GM12878 (cell line): ENCODE measurements at regions not wholly inside any gene's neighbourhood (a gene's known extent, or its start where the extent isn't known, plus 50 kb on each side); places are given as distances from the start of the nearest gene placed in this dataset.

Experiments
- ATAC-seq: fragments of 200-7000 bp; cut with Tn5 transposase; 3 replicates; pipeline ENCODE4 v1.9.1; 2020; ENCODE audit warnings: mild to moderate bottlenecking, moderate library complexity
- BruUV-seq: library from RNA; stranded (reverse); fragments of 400-500 nt; replicated peaks from 2 replicates; lab custom pipeline; 2021; lab: Mats Ljungman, UMichigan
- CTCF ChIA-PET: fragments of 300-600 bp; sonication (Branson Sonifier 250); formaldehyde crosslinking; extraction: SDS; loops from one replicate; lab custom pipeline; 2021; ENCODE audit warnings: inconsistent platforms; lab: Yijun Ruan, JAX
- POLR2A ChIA-PET: fragments of 350-600 bp; formaldehyde crosslinking; extraction: SDS; loops from one replicate; lab custom pipeline; 2021; ENCODE audit warnings: inconsistent platforms; lab: Charles Lee
- RAD21 ChIA-PET: fragments of 300-600 bp; sonication (Branson Sonifier 250); formaldehyde crosslinking; loops from one replicate; lab custom pipeline; 2023; ENCODE audit warnings: antibody characterized with exemption; ENCODE audit not compliant: unreplicated experiment; lab: Charles Lee
- SMC1A ChIA-PET: fragments of 300-600 bp; sonication (Branson Sonifier 250); formaldehyde crosslinking; loops from one replicate; lab custom pipeline; 2023; ENCODE audit not compliant: unreplicated experiment, uncharacterized antibody; lab: Charles Lee
- DNase-seq: peaks from one replicate; pipeline ENCODE4 v3.0.0-alpha.2; 2011; ENCODE audit warnings: low read depth, low spot score
- FAIRE-seq: peaks from 3 replicates; lab custom pipeline; 2011; peaks lifted over from hg19 to GRCh38; lab: Jason Lieb, UNC
- H2AFZ ChIP-seq: 2 replicates; pipeline ENCODE4 v1.6.0; 2011; ENCODE audit warnings: low read depth, low read length, control low read depth; ENCODE audit not compliant: control insufficient read depth
- H3K27ac ChIP-seq: 2 replicates; pipeline ENCODE4 v1.5.1; 2011; ENCODE audit warnings: control low read depth; ENCODE audit not compliant: control insufficient read depth, insufficient read depth
- H3K27me3 ChIP-seq, 2 experiments: replicated peaks in 1 of 2; 2 replicates each; pipeline versions ENCODE4 v1.6.0 to v1.6.1; 2011; ENCODE audit warnings: low read length in 1 of 2; ENCODE audit not compliant: control insufficient read depth in 2 of 2, insufficient read depth in 2 of 2
- H3K36me3 ChIP-seq, 2 experiments: 2 replicates each; pipeline ENCODE4 v1.5.1; 2011; ENCODE audit warnings: low read length in 1 of 2; ENCODE audit not compliant: control insufficient read depth in 2 of 2, insufficient read depth in 2 of 2
- H3K4me1 ChIP-seq: 2 replicates; pipeline ENCODE4 v1.6.1; 2011; ENCODE audit warnings: mild to moderate bottlenecking, low read length, moderate library complexity, mixed read lengths; ENCODE audit not compliant: control insufficient read depth, insufficient read depth
- H3K4me2 ChIP-seq: 2 replicates; pipeline ENCODE4 v1.6.0; 2011; ENCODE audit warnings: control low read depth; ENCODE audit not compliant: control insufficient read depth, insufficient read depth
- H3K4me3 ChIP-seq: fragments of 200-600 bp; sonication (generic); 2 replicates; pipeline ENCODE4 v1.5.1; 2016
- H3K79me2 ChIP-seq: 2 replicates; pipeline ENCODE4 v1.6.0; 2011; ENCODE audit warnings: low read length; ENCODE audit not compliant: control insufficient read depth, insufficient read depth
- H3K9ac ChIP-seq: 2 replicates; pipeline ENCODE4 v1.8.0; 2011; ENCODE audit warnings: low read length, control low read depth, mixed read lengths; ENCODE audit not compliant: control insufficient read depth, insufficient read depth
- H3K9me3 ChIP-seq: replicated peaks from 3 replicates; pipeline ENCODE4 v1.5.1; 2011; ENCODE audit warnings: mild to moderate bottlenecking, low read length; ENCODE audit not compliant: control insufficient read depth, insufficient read depth
- H4K20me1 ChIP-seq: 2 replicates; pipeline ENCODE4 v1.6.0; 2011; ENCODE audit not compliant: control insufficient read depth, insufficient read depth
- ATF7 ChIP-seq: fragments of 450-650 bp; IDR thresholded peaks from 2 replicates; pipeline ENCODE4 v1.6.1; 2016; ENCODE audit warnings: low read depth, mild to moderate bottlenecking
- BHLHE40 ChIP-seq, 2 experiments: fragments of 450-650 bp in 1 of 2; IDR thresholded peaks; 2 replicates each; pipeline ENCODE4 v1.6.1; 2011 to 2017; ENCODE audit warnings: low read depth in 2 of 2, borderline replicate concordance in 1 of 2, improper control_type of control experiment in 1 of 2, low read length in 1 of 2, mild to moderate bottlenecking in 1 of 2
- CBX3 ChIP-seq: fragments of 200-600 bp; sonication (generic); IDR thresholded peaks from 2 replicates; pipeline ENCODE4 v1.6.1; 2016; ENCODE audit warnings: low read depth, borderline replicate concordance
- CEBPB ChIP-seq, 2 experiments: fragments of 150-350 bp in 1 of 2; IDR thresholded peaks; 2 replicates each; pipeline ENCODE4 v1.6.1; 2012 to 2014; ENCODE audit warnings: low read depth in 2 of 2, low read length in 2 of 2, borderline replicate concordance in 1 of 2, inconsistent platforms in 1 of 2
- ELK1 ChIP-seq: IDR thresholded peaks from 2 replicates; pipeline ENCODE4 v1.6.1; 2012; ENCODE audit warnings: low read depth, low read length, improper control_type of control experiment
- KLF5 ChIP-seq: fragments of 450-650 bp; IDR thresholded peaks from 2 replicates; pipeline ENCODE4 v1.6.1; 2014; ENCODE audit warnings: mild to moderate bottlenecking; ENCODE audit not compliant: partially characterized antibody
- NFYB ChIP-seq: IDR thresholded peaks from 2 replicates; pipeline ENCODE4 v1.6.1; 2011; ENCODE audit warnings: low read depth, mild to moderate bottlenecking, low read length, improper control_type of control experiment, moderate library complexity; ENCODE audit not compliant: insufficient read depth
- NR2C2 ChIP-seq: IDR thresholded peaks from 2 replicates; pipeline ENCODE4 v1.6.1; 2011; ENCODE audit warnings: borderline replicate concordance, low read depth; ENCODE audit not compliant: control insufficient read depth, insufficient read length
- NR2F1 ChIP-seq: fragments of 450-650 bp; conservative IDR thresholded peaks from 2 replicates; pipeline ENCODE4 v1.6.1; 2017; ENCODE audit warnings: mild to moderate bottlenecking
- PKNOX1 ChIP-seq: fragments of 450-650 bp; IDR thresholded peaks from 2 replicates; pipeline ENCODE4 v1.6.1; 2016; ENCODE audit warnings: mild to moderate bottlenecking
- WGBS: methylation state at CpG from one replicate; pipeline ENCODE4 v1.1.6; 2016; ENCODE audit warnings: low lambda C conversion rate; ENCODE audit not compliant: insufficient replicate concordance, insufficient coverage; ENCODE audit errors: missing lambda C conversion rate; 5-methylcytosine and 5-hydroxymethylcytosine counted together
- in situ Hi-C: fragments of 300-500 bp; cut with MboI; formaldehyde crosslinking; loops from 9 replicates; pipeline ENCODE4 v1.14.3; 2018; ENCODE audit warnings: mixed read lengths
- intact Hi-C: fragments of 100-400 bp; cut with micrococcal nuclease; formaldehyde crosslinking; loops from one replicate; pipeline ENCODE4 v1.14.2; 2022; ENCODE audit not compliant: unreplicated experiment
- TF ChIP-seq, protein P1 (sequence below): IDR thresholded peaks from 2 replicates; pipeline ENCODE4 v1.6.1; 2011; ENCODE audit warnings: mild to moderate bottlenecking, low read depth, low read length, moderate library complexity; ENCODE audit not compliant: insufficient replicate concordance
- TF ChIP-seq, protein P2 (sequence below): IDR thresholded peaks from 2 replicates; pipeline ENCODE4 v1.6.1; 2012; ENCODE audit warnings: low read depth, low read length, improper control_type of control experiment

DNA sequence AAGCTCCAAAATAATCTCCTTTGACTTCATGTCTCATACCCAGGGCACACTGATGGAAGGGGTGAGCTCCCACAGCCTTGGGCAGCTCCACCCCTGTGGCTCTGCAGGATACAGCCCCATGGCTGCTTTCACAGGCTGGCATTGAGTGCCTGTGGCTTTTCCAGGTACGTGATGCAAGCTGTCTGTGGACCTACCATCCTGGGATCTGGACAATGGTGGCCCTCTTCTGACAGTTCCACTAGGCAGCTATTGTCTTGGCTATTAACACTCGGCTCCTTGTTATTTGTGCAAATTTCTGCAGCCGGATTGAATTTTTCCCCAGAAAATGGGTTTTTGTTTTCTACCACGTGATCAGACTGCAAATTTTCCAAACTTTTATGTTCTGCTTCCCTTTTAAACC, 634.2 kb downstream of the TSN start (continued):
- TF ChIP-seq NR2C2 (no peak), KLF5 (no peak), ELK1 (no peak), ATF7 (no peak), CBX3 (no peak), NR2F1 (no peak), NFYB (no peak), BHLHE40 (IDR thresholded peaks at IDR 0.05; ENCODE audit: borderline replicate concordance in 1 of 2, low read depth in 2 of 2, low read length in 1 of 2) (no peak)

DNA sequence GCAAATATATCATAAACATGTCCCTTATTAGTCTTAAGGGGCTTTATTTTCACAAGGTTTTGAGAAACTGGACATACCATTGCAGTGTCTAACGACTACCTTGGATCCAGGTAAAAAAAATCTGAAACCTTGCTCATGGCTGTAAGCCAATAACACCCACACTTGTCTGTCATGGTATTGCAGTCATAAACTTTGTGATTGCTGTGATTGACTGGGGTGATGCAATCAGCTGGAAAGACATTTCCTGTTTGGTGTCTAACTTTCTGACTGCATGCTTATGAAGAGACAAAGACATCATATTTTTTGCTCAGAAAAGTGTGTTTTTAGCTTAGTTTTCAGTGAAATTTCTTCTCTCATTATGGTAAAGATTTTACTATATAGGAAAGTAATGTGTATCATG, 635.0 kb downstream of the TSN start:
- FAIRE-seq (no peak), ATAC-seq (peak; percentile 69), DNase-seq (peak; percentile 7)
- Histone ChIP-seq H3K4me3 (no peak overlapping the region), H3K4me1 (no peaks in the 10 kb centered on the region), H3K9me3 (no peaks in the 10 kb centered on the region), H2AFZ (no peak overlapping the region), H3K27me3 (no peaks in the 10 kb centered on the region), H3K79me2 (no peaks in the 10 kb centered on the region), H4K20me1 (no peaks in the 10 kb centered on the region), H3K36me3 (no peaks in the 10 kb centered on the region), H3K9ac (no peak overlapping the region), H3K27ac (no peak overlapping the region), H3K4me2 (no peak overlapping the region)
- RAD21 ChIA-PET: no interaction called here
- CTCF ChIA-PET: no interaction called here
- SMC1A ChIA-PET: interaction anchor here (1.4 kb wide), 1 partner anchor 33 kb away, joined by 6 read pairs; no protein-coding TSS in a partner anchor
- WGBS: 0% methylated on average over 1 of the region's 1 CpG
- POLR2A ChIA-PET: interaction anchor here (0.6 kb wide), 1 partner anchor 602 kb away, joined by 4 read pairs; no protein-coding TSS in a partner anchor
- in situ Hi-C loops (no loop called here), intact Hi-C loops (no loop called here)
- BruUV-seq: no TSS peak
- TF ChIP-seq, protein P1, sequence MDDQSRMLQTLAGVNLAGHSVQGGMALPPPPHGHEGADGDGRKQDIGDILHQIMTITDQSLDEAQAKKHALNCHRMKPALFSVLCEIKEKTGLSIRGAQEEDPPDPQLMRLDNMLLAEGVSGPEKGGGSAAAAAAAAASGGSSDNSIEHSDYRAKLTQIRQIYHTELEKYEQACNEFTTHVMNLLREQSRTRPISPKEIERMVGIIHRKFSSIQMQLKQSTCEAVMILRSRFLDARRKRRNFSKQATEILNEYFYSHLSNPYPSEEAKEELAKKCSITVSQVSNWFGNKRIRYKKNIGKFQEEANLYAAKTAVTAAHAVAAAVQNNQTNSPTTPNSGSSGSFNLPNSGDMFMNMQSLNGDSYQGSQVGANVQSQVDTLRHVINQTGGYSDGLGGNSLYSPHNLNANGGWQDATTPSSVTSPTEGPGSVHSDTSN: peak; percentile 48
- TF ChIP-seq ATF7: peak; percentile 52
- peak; percentile 90 for TF ChIP-seq PKNOX1
- TF ChIP-seq, protein P2, sequence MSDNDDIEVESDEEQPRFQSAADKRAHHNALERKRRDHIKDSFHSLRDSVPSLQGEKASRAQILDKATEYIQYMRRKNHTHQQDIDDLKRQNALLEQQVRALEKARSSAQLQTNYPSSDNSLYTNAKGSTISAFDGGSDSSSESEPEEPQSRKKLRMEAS: no peak
- TF ChIP-seq CEBPB (IDR thresholded peaks at IDR 0.05; ENCODE audit: borderline replicate concordance in 1 of 2, low read depth in 2 of 2, low read length in 2 of 2): 0 out of 4 replicates have a peak, but pooled peaks of 1 of the 2 experiments have one; percentile 18
